Urinary bladder (tissue), 3 donors: ENCODE measurements at regions not wholly inside any gene's neighbourhood (a gene's known extent, or its start where the extent isn't known, plus 50 kb on each side); places are given as distances from the start of the nearest gene placed in this dataset.
"Not testable (repeated sequence)": the region's sequence is repeated elsewhere in the genome, so short reads cannot be mapped to it uniquely, and the experiment has no call there.

Experiments
- DNase-seq: peaks from one replicate; pipeline ENCODE4 v3.0.0-alpha.2; 2015; ENCODE audit errors: extremely low spot score
- H3K27ac ChIP-seq: one replicate; pipeline ENCODE4 v1.5.1; 2013; ENCODE audit warnings: low read depth, mild to moderate bottlenecking, moderate library complexity
- H3K36me3 ChIP-seq: one replicate; pipeline ENCODE4 v1.6.1; 2013; ENCODE audit warnings: mild to moderate bottlenecking, moderate library complexity; ENCODE audit not compliant: insufficient read depth
- H3K4me1 ChIP-seq: one replicate; pipeline ENCODE4 v1.6.1; 2013; ENCODE audit warnings: mild to moderate bottlenecking, moderate library complexity; ENCODE audit not compliant: insufficient read depth
- H3K4me3 ChIP-seq: one replicate; pipeline ENCODE4 v1.5.1; 2013; ENCODE audit warnings: low read depth, low read length
- WGBS: extraction: QIAGEN DNeasy Blood & Tissue Kit; methylation state at CpG from one replicate; pipeline ENCODE4 v1.1.7; 2013; 5-methylcytosine and 5-hydroxymethylcytosine counted together
- donor health status: healthy with polysubstance abuse.
- donor health status: healthy.

- DNase-seq: no peak
- WGBS: 57% methylated on average over 2 of the region's 2 CpGs
- no peaks in the 10 kb centered on the region for H3K4me1 ChIP-seq
- no peak overlapping the region for H3K4me3 ChIP-seq
- no peak overlapping the region for H3K27ac ChIP-seq
- H3K36me3 ChIP-seq: no peaks in the 10 kb centered on the region
Measured at GRCh38 chr5:34410411-34411139, 245.6 kb upstream of the RAI14 start.

GRCh38 chr5:34411470-34412346 lies 244.4 kb upstream of the RAI14 start:
- H3K27ac ChIP-seq: no peak overlapping the region
- DNase-seq: no peak
- no peaks in the 10 kb centered on the region for H3K36me3 ChIP-seq
- H3K4me1 ChIP-seq: no peaks in the 10 kb centered on the region
- H3K4me3 ChIP-seq: no peak overlapping the region

DNA sequence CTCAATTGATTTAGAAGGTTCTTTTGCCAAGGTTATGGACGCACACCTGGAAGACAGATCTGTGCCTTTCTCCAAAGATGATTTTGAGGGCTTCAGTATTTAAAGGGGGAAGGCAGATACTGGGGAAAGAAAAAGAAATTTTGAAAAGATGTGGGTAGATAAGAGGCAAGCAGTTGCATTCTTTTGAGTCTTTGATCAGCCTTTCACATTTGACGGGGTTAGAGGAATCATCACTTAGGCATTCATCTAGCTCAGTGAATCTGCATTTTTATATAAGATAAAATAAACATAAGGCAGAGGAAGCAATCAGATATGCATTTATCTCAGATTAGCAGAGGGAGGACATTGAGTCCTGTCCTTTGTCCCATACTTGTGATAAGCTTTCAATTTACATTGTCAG lies 243.4 kb upstream of the RAI14 start:
- no peaks in the 10 kb centered on the region for H3K4me1 ChIP-seq
- no peaks in the 10 kb centered on the region for H3K36me3 ChIP-seq
- WGBS: 57% methylated on average over 2 of the region's 2 CpGs
- DNase-seq: no peak
- H3K27ac ChIP-seq: no peak overlapping the region
- no peak overlapping the region for H3K4me3 ChIP-seq

GRCh38 chr5:34415559-34416198 lies 240.4 kb upstream of the RAI14 start:
- Histone ChIP-seq H3K27ac (no peak overlapping the region), H3K4me1 (no peaks in the 10 kb centered on the region), H3K36me3 (no peaks in the 10 kb centered on the region), H3K4me3 (no peak overlapping the region)
- 58% methylated on average over 2 of the region's 2 CpGs for WGBS
- no peak for DNase-seq

DNA sequence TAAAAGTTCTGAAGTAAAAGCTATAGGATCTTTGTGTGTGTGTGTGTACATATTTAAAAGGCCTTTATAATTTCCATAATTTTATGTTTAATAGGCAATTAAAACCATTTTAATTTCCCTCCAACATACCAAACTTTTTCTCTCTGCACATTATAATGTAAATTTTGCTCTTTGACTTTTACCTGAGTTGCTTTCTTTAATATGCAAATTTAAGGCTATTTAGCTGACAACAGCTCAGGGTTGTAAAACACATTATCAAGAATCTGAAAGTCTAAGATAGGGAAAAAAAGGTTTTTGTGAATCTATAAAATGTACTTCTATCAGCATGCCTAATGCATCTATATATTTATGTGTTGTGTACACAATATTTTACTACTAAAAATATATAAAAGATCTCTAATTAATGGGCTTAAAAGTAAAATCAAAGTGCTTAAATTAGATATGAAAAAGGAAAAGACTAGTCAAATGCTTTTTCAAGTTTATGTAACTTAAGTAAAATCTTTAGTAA lies 239.6 kb upstream of the RAI14 start:
- DNase-seq: no peak
- Histone ChIP-seq H3K4me3 (no peak overlapping the region), H3K4me1 (no peaks in the 10 kb centered on the region), H3K36me3 (no peaks in the 10 kb centered on the region), H3K27ac (no peak overlapping the region)

DNA sequence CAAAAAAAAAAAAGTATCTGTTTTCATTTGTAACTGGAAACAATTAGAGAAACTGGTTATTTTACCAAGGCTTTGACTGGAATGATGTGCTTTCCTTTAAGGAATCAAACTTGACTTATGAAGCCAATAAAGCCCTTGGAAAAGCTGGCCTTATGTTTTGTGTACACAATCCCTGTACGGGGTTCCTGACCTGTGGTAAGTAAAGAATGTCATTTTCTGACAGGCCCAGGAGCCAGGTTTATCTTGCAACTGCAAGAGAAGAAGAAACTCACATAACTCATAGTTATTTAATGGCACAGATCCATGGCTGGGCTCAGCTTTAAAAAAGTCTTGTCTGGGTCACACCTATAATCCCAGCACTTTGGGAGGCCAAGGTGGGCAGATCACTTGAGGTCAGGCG lies 235.9 kb upstream of the RAI14 start:
- H3K27ac ChIP-seq, H3K4me3 ChIP-seq, DNase-seq, H3K4me1 ChIP-seq, H3K36me3 ChIP-seq: not testable (repeated sequence)
- 65% methylated on average over 2 of the region's 2 CpGs for WGBS

DNA sequence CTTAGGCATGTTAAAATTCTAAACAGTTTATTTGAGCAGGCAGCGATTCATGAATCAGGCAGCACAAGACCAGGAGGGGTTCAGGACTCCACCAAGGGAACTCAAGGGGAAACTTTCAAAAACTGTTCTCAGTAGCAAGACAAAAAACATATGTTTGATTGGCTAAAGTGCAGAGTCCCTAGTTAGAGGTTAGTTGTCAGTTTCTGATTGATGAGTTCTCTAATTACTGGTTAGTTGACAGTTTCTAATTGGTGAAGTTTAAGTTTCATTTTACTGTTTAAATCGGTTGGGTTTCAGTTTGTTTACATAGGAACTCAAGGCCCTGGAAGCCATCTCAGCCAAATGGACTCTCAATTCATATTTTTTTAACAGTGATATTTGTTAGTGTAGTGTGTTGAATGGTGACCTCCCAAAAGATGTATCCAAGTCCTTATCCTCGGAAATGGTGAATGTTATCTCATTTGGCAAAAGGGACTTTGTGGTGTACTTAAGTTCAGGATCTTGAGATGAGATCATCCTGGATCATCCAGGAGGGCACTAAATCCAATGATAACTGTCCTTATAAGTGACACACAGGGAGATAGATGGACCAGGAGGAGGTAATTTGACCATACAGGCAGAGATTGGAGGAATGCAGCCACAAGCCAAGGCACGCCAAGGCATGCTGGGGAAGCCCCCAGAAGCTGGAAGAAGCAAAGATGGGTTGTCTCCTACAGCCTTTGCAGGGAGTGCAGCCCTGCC lies 219.2 kb upstream of the RAI14 start:
- Histone ChIP-seq H3K27ac (no peak overlapping the region), H3K4me3 (no peak overlapping the region), H3K4me1 (no peaks in the 10 kb centered on the region), H3K36me3 (no peaks in the 10 kb centered on the region)
- no peak for DNase-seq
- 57% methylated on average over 4 of the region's 4 CpGs for whole genome bisulfite sequencing

DNA sequence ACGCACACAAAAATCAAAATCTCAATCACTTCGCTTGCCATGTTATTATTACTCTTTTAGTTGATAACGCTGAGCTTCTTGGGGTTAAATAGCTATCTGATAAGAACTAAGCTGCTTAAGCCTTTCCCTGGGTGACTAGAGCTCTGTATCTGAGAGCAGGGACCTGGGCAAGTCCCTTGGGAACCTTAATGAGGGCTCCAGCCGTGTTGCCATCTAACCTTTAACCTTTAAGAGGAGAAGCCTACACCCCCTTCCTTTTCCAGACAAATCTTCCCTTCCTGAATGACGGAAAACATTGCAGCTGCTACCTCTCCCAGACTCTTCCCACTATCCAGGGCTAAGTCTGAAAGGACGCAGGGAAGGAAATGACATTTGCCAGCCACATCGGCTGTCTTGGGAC lies 216.5 kb upstream of the RAI14 start:
- WGBS: 35% methylated on average over 7 of the region's 7 CpGs

GRCh38 chr5:34441767-34442166 lies 214.4 kb upstream of the RAI14 start:
- not testable (repeated sequence) for DNase-seq, H3K27ac ChIP-seq, H3K36me3 ChIP-seq, H3K4me3 ChIP-seq, H3K4me1 ChIP-seq
- WGBS: 97% methylated on average over 1 of the region's 1 CpG

More for the DNA sequence above, 216.5 kb upstream of the RAI14 start:
- DNase-seq: no peak
- H3K36me3 ChIP-seq: no peaks in the 10 kb centered on the region
- H3K27ac ChIP-seq: no peak overlapping the region
- no peak overlapping the region for H3K4me3 ChIP-seq
- H3K4me1 ChIP-seq: no peaks in the 10 kb centered on the region

DNA sequence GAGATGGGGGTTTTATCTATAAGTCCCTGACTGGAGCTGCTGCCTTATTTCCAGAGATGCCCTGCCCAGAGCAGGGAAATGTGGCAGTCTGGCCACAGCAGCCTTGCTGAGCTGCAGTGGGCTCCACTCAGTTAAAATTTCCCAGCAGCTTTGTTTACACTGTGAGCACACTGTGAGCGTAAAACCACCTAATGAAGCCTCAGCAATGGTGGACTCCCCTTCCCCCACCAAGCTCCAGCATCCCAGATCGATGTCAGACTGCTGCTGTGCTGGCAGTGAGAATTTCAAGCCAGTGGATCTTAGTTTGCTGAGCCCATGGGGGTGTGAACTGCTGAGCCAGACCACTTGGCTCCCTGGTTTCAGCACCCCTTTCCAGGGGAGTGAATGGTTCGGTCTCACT lies 208.7 kb upstream of the RAI14 start:
- no peak for DNase-seq
- Histone ChIP-seq H3K4me3 (no peak overlapping the region), H3K27ac (no peak overlapping the region), H3K4me1 (no peaks in the 10 kb centered on the region), H3K36me3 (no peaks in the 10 kb centered on the region)
- 17% methylated on average over 3 of the region's 3 CpGs for WGBS

GRCh38 chr5:34449639-34450038 lies 206.5 kb upstream of the RAI14 start:
- 82% methylated on average over 3 of the region's 3 CpGs for WGBS

GRCh38 chr5:34450338-34450737 lies 205.8 kb upstream of the RAI14 start:
- WGBS: 81% methylated on average over 2 of the region's 2 CpGs

More at GRCh38 chr5:34449639-34450038, 206.5 kb upstream of the RAI14 start:
- H3K27ac ChIP-seq: no peak overlapping the region
- DNase-seq: no peak
- no peak overlapping the region for H3K4me3 ChIP-seq
- H3K4me1 ChIP-seq: no peaks in the 10 kb centered on the region
- no peaks in the 10 kb centered on the region for H3K36me3 ChIP-seq

GRCh38 chr5:34452170-34452828 lies 203.8 kb upstream of the RAI14 start:
- H3K27ac ChIP-seq: no peak overlapping the region
- no peak overlapping the region for H3K4me3 ChIP-seq
- H3K4me1 ChIP-seq: no peaks in the 10 kb centered on the region
- WGBS: 38% methylated on average over 7 of the region's 7 CpGs
- DNase-seq: no peak
- H3K36me3 ChIP-seq: no peaks in the 10 kb centered on the region

More at GRCh38 chr5:34450338-34450737, 205.8 kb upstream of the RAI14 start:
- H3K27ac ChIP-seq: no peak overlapping the region
- no peak for DNase-seq
- H3K36me3 ChIP-seq: no peaks in the 10 kb centered on the region
- no peaks in the 10 kb centered on the region for H3K4me1 ChIP-seq
- H3K4me3 ChIP-seq: no peak overlapping the region
